NCI-H146 (cell line): ENCODE measurements at regions not wholly inside any gene's neighbourhood (a gene's known extent, or its start where the extent isn't known, plus 50 kb on each side); places are given as distances from the start of the nearest gene placed in this dataset.
A peak's percentile ranks its signal among the peaks of the same experiment; 100 is the strongest.
"Not testable (repeated sequence)": the region's sequence is repeated elsewhere in the genome, so short reads cannot be mapped to it uniquely, and the experiment has no call there.

Experiments
- DNase-seq: peaks from one replicate; lab custom pipeline; 2025; lab: John Stamatoyannopoulos, UW

DNA sequence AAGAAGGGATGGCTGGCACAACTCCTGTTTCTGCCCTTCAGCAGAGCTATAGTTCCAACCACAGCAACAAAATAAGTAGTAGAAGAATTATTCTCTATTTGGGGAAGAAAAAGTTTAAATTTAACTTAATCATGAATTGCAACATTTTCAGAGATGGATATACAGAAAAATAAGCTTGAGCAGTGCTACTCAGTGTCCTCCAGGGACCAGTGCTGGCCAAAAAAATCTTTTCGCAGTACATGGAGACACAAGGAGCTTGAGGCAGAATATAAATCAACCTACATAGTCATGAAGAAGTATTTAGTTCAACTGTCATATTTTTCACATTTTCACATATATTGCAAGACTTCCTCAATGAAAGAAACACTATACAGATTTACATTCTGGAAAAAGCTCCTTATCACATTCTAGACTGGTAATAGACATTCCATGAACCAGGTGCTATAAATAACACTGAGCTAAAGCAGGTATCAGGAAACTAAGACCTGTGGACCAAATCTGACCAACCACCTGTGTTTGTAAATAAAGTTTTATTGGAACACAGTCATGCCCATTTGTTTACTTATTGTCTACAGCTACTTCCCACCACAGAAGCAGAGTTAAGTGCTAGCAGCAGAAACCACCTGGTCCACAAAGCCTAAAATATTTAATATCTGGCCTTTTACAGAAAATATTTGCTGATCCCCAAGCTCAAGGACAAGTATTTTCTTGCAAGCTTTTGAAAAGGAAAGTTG lies 101.9 kb downstream of the RGS21 start:
- no peak for DNase-seq

GRCh38 chr1:192430644-192431043 lies 113.9 kb downstream of the RGS21 start:
- DNase-seq: no peak

DNA sequence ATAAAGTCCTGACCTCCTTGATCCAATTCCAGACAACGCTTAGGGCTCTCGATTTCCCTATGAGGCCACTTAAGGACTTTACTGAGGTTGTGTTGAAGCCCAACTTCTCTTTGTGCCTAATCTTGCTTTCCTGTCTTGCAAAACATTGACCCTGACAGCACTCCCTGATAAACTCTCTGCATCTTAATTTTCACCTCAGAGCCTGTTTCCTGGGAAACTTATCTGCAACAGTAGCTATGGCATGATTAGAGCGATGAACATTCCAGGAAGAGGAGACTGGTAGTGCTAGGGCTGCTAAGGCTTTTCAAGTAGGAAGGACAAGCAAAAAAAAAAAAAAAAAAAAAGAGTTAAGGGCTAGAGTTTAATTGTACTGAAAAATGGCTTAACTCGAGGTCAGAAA lies 118.9 kb downstream of the RGS21 start:
- no peak for DNase-seq

DNA sequence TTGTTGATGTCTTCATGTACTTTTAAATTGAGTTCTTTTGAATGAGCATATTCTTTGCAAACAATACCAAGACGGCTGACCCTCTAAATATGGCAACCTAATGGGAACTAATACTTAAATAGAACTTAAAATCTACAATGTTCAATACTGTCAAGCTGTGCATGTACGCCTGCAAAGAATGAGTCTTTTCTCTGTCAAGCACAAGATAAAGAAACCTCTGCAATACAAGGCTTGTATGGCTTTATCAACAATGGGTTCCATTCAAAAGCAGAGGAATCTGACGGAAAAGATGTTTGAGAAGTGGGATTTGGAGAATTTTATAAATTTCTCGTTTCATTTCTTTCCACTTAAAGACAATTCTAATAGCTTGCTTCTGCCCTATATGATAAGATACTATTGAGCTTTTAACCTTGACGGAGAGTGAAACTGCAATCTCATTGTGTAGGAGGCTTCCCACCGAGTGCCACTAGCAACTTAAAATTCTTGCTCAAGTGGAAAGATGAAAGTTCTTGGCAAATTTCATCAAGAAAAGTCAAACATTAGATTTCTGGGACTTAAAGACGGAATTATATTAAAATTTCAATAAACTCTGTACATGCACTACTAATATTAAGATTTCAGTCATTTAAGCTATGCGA lies 119.8 kb downstream of the RGS21 start:
- no peak for DNase-seq

DNA sequence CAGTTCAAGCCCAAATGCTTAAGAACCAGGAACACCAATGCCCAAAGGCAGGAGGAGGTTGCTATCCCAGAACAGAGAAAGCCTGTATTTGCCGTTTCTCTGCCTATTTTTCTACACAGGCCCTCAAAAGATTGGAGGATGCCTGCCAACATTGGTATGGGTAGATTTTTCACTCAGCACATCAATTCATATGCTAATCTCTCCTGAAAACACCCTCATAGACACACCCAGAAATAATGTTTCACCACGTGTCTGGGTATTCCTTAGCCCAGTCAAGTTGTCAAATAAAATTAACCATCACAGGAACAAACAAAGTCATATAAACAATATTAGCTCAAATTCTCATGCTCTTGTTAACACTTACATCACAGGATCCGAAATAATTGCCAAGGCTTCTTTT lies 121.9 kb downstream of the RGS21 start:
- no peak for DNase-seq

- no peak for DNase-seq
Measured at GRCh38 chr1:192439373-192440025, 122.7 kb downstream of the RGS21 start.

GRCh38 chr1:192441492-192441891 lies 124.7 kb downstream of the RGS21 start:
- DNase-seq: no peak

DNA sequence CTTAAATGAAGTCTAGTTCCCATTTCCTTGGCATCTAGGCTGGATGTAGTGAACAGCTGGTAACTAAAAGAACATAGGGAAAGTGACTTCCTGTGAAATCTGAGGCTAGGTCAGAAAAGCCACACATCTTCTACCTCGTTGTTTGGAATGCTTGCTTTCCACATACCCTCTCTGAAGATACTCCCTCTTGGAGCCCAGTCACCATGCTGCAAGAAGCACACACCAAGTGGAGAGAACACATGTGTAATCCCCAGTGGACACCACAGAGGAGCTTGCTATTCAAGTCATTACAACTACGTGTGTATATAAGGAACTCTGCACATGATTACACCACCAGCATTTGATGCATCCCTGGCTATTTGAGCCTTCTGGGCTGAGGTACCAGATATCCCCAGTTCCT lies 125.9 kb downstream of the RGS21 start:
- no peak for DNase-seq

DNA sequence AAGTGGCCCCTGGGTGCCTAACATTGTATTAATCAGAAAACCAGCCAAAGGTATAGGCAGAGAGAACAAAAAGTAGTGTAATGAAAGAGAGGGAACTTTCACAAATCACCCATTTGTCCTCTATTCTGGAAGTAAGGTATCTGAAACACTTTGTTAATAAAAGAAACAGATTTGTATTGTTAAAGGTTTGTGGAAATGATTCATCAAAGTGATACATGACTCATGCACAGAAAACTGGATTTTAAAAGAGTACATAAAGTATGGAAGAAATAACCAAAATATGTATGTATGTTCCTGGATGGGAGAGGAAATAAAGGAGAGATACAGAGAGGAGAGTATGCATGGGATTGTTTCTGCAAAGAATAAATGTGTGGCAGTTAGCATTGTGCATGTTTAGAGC lies 126.8 kb downstream of the RGS21 start:
- no peak for DNase-seq

DNA sequence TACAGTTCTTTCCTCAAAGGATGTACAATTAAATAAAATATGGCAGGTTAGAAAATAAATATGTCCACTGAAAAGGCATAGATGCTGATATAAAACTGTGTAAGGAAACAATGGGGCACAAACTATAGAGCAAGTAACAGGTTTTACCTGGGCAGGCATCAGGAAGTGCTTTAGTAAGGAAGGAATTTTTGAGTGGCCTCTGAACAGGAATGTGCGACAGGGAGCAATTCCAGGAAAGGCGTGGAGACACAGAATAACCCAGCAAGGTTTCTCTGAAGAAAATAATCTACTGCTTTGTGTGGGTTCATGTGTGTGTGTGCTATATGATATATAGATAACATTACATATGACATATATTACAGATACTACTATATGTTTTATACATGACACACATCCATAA lies 128.4 kb downstream of the RGS21 start:
- no peak for DNase-seq

- DNase-seq: peak; percentile 3
Measured at GRCh38 chr1:192445839-192446489, 129.2 kb downstream of the RGS21 start.

GRCh38 chr1:192448026-192448578 lies 127.5 kb upstream of the RGS1 start:
- no peak for DNase-seq

DNA sequence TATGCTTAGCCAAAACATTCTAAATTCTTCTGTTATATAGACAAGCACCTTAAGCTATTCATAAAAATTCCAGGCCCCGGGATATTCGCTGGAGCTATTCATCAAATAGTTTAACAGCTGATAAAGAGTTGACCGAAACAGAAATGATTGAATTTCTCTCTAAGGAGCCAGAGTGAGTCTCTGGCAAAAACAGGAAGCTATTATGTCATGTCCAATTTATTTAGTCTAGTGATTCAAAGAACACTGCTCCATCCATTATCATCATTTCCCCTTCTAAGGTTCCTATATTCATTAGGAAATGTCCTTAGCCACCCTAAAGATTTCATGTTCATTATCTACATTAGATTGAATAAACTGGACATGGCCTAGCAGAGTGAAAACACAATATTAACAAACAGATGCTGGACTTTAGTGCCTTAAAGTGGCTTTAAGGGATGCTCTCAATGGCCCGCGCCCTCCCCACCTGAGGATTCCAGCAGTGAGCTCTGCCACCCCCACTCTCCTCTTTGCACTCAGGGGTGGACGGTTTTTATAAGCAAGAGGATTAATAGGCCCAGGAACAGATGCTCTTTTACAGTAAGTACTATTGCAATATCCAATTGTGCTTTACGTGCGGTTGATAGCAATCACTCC lies 122.1 kb upstream of the RGS1 start:
- DNase-seq: no peak

DNA sequence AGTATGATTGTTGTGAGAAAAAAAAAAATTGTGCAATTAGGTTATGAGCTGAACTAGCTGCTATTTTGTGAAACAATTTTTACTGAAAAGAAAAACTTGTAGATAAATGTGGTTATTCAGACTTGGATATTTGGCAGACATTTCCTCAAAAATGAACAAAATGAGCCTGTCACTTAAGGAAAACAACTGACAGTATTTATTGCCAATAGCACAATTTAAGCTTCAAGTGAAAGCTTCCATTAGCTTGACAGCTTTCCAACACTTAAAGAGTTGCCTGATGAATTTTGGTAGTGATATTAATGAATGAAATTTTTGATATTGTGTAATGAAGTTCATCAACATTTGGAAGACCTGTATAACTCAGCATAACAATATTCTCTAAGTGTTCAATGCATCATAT lies 116.1 kb upstream of the RGS1 start:
- DNase-seq: no peak

GRCh38 chr1:192461684-192462083 lies 113.9 kb upstream of the RGS1 start:
- no peak for DNase-seq

- DNase-seq: no peak
Measured at GRCh38 chr1:192462616-192463015, 113.0 kb upstream of the RGS1 start.

DNA sequence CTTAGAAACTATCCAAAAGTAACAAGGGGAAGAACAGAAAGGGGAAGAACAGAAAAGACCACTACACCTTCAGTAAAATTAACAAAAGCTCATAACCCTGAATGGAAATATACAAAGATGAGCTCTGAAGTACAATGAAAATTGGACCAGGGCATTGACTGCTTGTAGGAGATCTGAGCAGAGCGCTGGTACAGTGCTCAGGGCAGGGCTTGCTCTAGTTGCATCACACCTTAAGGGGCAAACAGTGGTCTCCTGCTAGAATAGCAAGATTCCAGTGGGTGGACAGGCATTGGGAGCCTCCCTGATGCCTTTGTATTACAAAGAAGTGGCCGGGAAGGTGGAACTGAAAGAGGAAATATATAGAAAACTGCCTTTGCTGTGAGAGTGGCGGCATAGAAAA lies 111.9 kb upstream of the RGS1 start:
- no peak for DNase-seq

DNA sequence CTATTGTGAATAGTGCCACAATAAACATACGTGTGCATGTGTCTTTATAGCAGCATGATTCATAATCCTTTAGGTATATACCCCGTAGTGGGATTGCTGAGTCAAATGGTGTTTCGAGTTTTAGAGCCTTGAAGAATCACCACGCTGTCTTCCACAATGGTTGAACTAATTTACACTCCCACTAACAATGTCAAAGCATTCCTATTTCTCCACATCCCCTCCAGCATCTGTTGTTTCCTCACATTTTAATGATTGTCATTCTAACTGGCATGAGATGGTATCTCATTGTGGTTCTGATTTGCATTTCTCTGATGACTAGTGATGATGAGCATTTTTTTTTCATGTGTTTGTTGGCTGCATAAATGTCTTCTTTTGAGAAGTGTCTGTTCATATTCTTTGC lies 110.4 kb upstream of the RGS1 start:
- DNase-seq: not testable (repeated sequence)

DNA sequence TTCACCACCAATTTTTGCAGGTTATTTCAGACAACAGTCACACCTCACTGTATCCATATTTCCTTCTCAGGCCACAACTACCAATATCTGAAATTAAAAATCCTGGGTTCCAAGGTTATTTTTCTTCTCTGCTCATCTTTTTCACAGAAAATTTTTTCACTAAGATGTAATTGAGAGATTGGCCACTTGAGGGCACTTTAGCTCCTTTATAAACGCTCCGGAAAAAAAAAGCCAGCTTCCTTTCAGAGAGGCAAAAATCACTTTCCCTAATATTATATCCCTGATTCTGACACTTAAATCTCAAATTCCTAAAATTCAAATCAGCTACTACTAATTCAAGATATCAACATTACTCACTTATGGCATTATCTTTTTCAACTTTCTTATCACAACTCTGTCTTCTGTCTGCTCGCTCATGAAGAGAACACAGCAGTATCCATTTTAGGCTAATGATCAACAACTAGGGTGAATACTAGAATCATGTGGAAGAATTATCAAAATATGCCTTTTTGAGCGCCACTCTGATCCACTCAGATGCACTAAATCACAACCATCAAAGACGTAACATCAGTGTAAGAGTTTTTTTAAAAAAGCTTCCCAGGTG lies 101.4 kb upstream of the RGS1 start:
- DNase-seq: peak; percentile 40

GRCh38 chr1:192475329-192475728 lies 100.2 kb upstream of the RGS1 start:
- peak; percentile 77 for DNase-seq

DNA sequence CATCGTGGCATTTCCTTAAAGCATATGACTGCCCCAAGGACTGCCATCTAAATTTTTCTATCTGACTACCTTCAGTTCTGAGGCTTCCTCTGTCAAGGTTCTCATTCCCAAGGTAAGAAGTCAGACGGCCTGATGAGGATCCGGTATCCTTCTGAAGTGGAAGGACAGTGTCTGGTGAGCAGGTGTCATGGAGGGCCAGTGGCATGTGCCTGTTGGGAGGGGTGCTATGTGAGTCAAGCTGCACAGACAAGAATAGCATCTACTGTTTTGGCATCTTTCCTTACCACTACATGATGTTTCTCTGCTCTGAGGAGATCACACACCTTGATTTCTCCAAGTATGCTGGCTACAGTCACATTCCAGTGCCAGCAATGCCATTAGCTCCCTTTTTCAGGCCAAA lies 99.6 kb upstream of the RGS1 start:
- DNase-seq: peak; percentile 30
